Endothelial cell of umbilical vein (primary cell): ENCODE measurements at regions not wholly inside any gene's neighbourhood (a gene's known extent, or its start where the extent isn't known, plus 50 kb on each side); places are given as distances from the start of the nearest gene placed in this dataset.
A peak's percentile ranks its signal among the peaks of the same experiment; 100 is the strongest.

Experiments
- BruUV-seq: library from RNA; stranded (reverse); fragments of 400-500 nt; replicated peaks from 2 replicates; lab custom pipeline; 2021; lab: Mats Ljungman, UMichigan
- CTCF ChIA-PET: fragments of 300-600, 350-600 bp; sonication (Branson Sonifier 250); formaldehyde crosslinking; loops from one replicate; lab custom pipeline; 2021; ENCODE audit warnings: antibody characterized with exemption, inconsistent platforms; lab: Charles Lee
- POLR2A ChIA-PET: fragments of 300-600, 350-600 bp; sonication (Branson Sonifier 250); formaldehyde crosslinking; loops from one replicate; lab custom pipeline; 2021; ENCODE audit warnings: antibody characterized with exemption, inconsistent platforms; lab: Charles Lee
- DNase-seq: peaks from one replicate; pipeline ENCODE4 v3.0.0-alpha.2; 2011; ENCODE audit warnings: low read depth, low spot score
- FAIRE-seq: peaks from 2 replicates; lab custom pipeline; 2011; peaks lifted over from hg19 to GRCh38; lab: Jason Lieb, UNC
- H2AFZ ChIP-seq: 2 replicates; pipeline ENCODE4 v1.6.0; 2012; ENCODE audit warnings: low read depth, low read length, control low read depth, inconsistent platforms
- H3K27ac ChIP-seq: 2 replicates; pipeline ENCODE4 v1.5.1; 2011; ENCODE audit warnings: low read depth, mild to moderate bottlenecking, control low read depth, low read length, moderate library complexity; ENCODE audit not compliant: insufficient read depth
- H3K27me3 ChIP-seq, 2 experiments: 2 replicates each; pipeline versions ENCODE4 v1.6.0 to v1.6.1; 2011; ENCODE audit warnings: low read length in 2 of 2, mixed read lengths in 1 of 2; ENCODE audit not compliant: control insufficient read depth in 2 of 2, insufficient read depth in 2 of 2
- H3K36me3 ChIP-seq, 2 experiments: 2 replicates in 1 of 2; 3 replicates in 1 of 2; pipeline ENCODE4 v1.5.1; 2011; ENCODE audit warnings: low read length in 2 of 2, mild to moderate bottlenecking in 1 of 2, moderate library complexity in 1 of 2; ENCODE audit not compliant: control insufficient read depth in 2 of 2, insufficient read depth in 2 of 2; ENCODE audit errors: extremely low read depth in 1 of 2
- H3K4me1 ChIP-seq: 3 replicates; pipeline ENCODE4 v1.5.1; 2011; ENCODE audit warnings: mild to moderate bottlenecking, low read length; ENCODE audit not compliant: control insufficient read depth, insufficient read depth; ENCODE audit errors: extremely low read depth
- H3K4me2 ChIP-seq: 2 replicates; pipeline ENCODE4 v1.6.1; 2011; ENCODE audit warnings: low read length, control low read depth, mixed read lengths; ENCODE audit not compliant: insufficient read depth
- H3K4me3 ChIP-seq, 3 experiments: fragments of 200-600 bp in 1 of 3; sonication (generic), shearing (Covaris generic) in 1 of 3; replicated peaks in 1 of 3; 2 replicates each; pipeline ENCODE4 v1.5.1; 2011 to 2016; ENCODE audit warnings: control low read depth in 3 of 3, low read length in 3 of 3, mild to moderate bottlenecking in 2 of 3, inconsistent platforms in 1 of 3, low read depth in 1 of 3, moderate library complexity in 1 of 3; ENCODE audit not compliant: insufficient read depth in 1 of 3
- H3K79me2 ChIP-seq: 2 replicates; pipeline ENCODE4 v1.6.0; 2012; ENCODE audit warnings: low read length, inconsistent platforms; ENCODE audit not compliant: control insufficient read depth, insufficient read depth
- H3K9ac ChIP-seq: replicated peaks from 2 replicates; pipeline ENCODE3; 2011; ENCODE audit warnings: low read length, control low read depth; ENCODE audit not compliant: insufficient read depth; ENCODE audit errors: extremely low read depth
- H3K9me1 ChIP-seq: replicated peaks from 3 replicates; pipeline ENCODE4 v1.6.0; 2011; ENCODE audit warnings: mild to moderate bottlenecking, low read length; ENCODE audit not compliant: control insufficient read depth, insufficient read depth; ENCODE audit errors: extremely low read depth
- H3K9me3 ChIP-seq: replicated peaks from 2 replicates; pipeline ENCODE4 v1.5.1; 2012; ENCODE audit warnings: low read length, inconsistent platforms; ENCODE audit not compliant: control insufficient read depth, insufficient read depth
- H4K20me1 ChIP-seq: replicated peaks from 2 replicates; pipeline ENCODE3; 2011; ENCODE audit warnings: mild to moderate bottlenecking, low read length; ENCODE audit not compliant: control insufficient read depth, insufficient read depth; ENCODE audit errors: extremely low read depth
- EZH2 ChIP-seq: IDR thresholded peaks from 2 replicates; pipeline ENCODE4 v1.6.1; 2012; ENCODE audit warnings: borderline replicate concordance, low read depth, mild to moderate bottlenecking, moderate library complexity, low read length, inconsistent platforms; ENCODE audit not compliant: severe bottlenecking
- FOS ChIP-seq: IDR thresholded peaks from 2 replicates; pipeline ENCODE4 v1.6.1; 2011; ENCODE audit warnings: mild to moderate bottlenecking, low read length, moderate library complexity, borderline replicate concordance; ENCODE audit not compliant: insufficient read depth
- GATA2 ChIP-seq: IDR thresholded peaks from 2 replicates; pipeline ENCODE4 v1.7.0; 2011; ENCODE audit warnings: low read depth, mild to moderate bottlenecking, moderate library complexity, mixed read lengths, low read length; ENCODE audit not compliant: insufficient read length, insufficient read depth
- JUN ChIP-seq: IDR thresholded peaks from 2 replicates; pipeline ENCODE4 v1.6.1; 2011; ENCODE audit warnings: borderline replicate concordance, low read depth; ENCODE audit not compliant: insufficient read length, insufficient read depth
- MYC ChIP-seq: IDR thresholded peaks from one replicate; pipeline ENCODE4 v1.6.1; 2011; ENCODE audit warnings: mild to moderate bottlenecking, low read depth, low read length
- POLR2A ChIP-seq: IDR thresholded peaks from 2 replicates; pipeline ENCODE4 v1.6.1; 2012; ENCODE audit warnings: low read depth, mild to moderate bottlenecking, control low read depth, low read length
- POLR2AphosphoS5 ChIP-seq: IDR thresholded peaks from 2 replicates; pipeline ENCODE4 v1.6.1; 2012; ENCODE audit warnings: low read depth, mild to moderate bottlenecking, control low read depth, low read length, moderate library complexity; ENCODE audit not compliant: insufficient read depth
- dilution Hi-C: fragments of 300-500 bp; cut with MboI; formaldehyde crosslinking; loops from one replicate; pipeline ENCODE4 v1.15.0; 2019; ENCODE audit warnings: low sequenced_read_pairs; ENCODE audit not compliant: extremely low pct_ligation_motif_present
- intact Hi-C: fragments of 100-400 bp; cut with micrococcal nuclease; formaldehyde crosslinking; loops from one replicate; pipeline ENCODE4 v1.10.0; 2022
- TF ChIP-seq, protein P1 (sequence below): IDR thresholded peaks from 2 replicates; pipeline ENCODE4 v1.6.1; 2011; ENCODE audit not compliant: insufficient read depth, insufficient read length
- TF ChIP-seq, protein P2 (sequence below), 2 donors: IDR thresholded peaks; 1 replicate in 1 of 2; 2 replicates in 1 of 2; pipeline ENCODE4 v1.5.1; 2011; ENCODE audit warnings: low read length in 2 of 2, mild to moderate bottlenecking in 2 of 2, moderate library complexity in 2 of 2, control low read depth in 1 of 2, inconsistent platforms in 1 of 2, low read depth in 1 of 2; ENCODE audit not compliant: insufficient read depth in 1 of 2; ENCODE audit errors: extremely low read depth in 1 of 2

DNA sequence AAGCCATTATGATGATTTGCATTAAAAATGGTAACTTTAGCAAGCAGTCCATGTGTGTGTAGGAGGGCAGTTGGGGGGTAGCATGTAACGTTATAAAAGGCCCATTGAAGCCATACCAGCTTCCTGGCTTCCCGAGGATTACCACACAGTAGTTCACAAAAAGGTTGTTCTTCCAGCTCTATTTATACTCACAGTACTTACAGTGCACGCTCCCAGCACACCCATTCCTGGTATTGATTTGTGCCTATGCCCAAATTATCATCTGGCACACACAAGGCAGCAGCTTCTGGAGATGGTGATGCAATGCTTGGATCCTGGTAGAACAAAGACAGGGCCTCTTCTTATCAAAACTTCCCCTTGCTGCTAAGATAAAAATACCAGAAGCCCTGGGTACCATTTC lies 436.8 kb downstream of the HAO1 start:
- H3K27me3 ChIP-seq, result no peaks in the 10 kb centered on the region
- BruUV-seq, result no TSS peak
- TF ChIP-seq, protein P1, sequence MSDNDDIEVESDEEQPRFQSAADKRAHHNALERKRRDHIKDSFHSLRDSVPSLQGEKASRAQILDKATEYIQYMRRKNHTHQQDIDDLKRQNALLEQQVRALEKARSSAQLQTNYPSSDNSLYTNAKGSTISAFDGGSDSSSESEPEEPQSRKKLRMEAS, result no peak
- TF ChIP-seq FOS (no peak), MYC (no peak), POLR2AphosphoS5 (no peak), GATA2 (no peak), POLR2A (no peak), JUN (no peak), EZH2 (no peak)
- TF ChIP-seq, protein P2, sequence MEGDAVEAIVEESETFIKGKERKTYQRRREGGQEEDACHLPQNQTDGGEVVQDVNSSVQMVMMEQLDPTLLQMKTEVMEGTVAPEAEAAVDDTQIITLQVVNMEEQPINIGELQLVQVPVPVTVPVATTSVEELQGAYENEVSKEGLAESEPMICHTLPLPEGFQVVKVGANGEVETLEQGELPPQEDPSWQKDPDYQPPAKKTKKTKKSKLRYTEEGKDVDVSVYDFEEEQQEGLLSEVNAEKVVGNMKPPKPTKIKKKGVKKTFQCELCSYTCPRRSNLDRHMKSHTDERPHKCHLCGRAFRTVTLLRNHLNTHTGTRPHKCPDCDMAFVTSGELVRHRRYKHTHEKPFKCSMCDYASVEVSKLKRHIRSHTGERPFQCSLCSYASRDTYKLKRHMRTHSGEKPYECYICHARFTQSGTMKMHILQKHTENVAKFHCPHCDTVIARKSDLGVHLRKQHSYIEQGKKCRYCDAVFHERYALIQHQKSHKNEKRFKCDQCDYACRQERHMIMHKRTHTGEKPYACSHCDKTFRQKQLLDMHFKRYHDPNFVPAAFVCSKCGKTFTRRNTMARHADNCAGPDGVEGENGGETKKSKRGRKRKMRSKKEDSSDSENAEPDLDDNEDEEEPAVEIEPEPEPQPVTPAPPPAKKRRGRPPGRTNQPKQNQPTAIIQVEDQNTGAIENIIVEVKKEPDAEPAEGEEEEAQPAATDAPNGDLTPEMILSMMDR (IDR thresholded peaks at IDR 0.05; ENCODE audit: extremely low read depth in 1 of 2, insufficient read depth in 1 of 2, low read depth in 1 of 2, low read length in 2 of 2), result no peak

More for the DNA sequence above, 436.8 kb downstream of the HAO1 start:
- peaks cover 8% of the 10 kb centered on the region for H3K4me1 ChIP-seq
- CTCF ChIA-PET, result interaction anchor here (1.7 kb wide), 1 partner anchor 356 kb away, joined by 5 read pairs; no protein-coding TSS in a partner anchor
- no peaks in the 10 kb centered on the region for H4K20me1 ChIP-seq
- H3K4me3 ChIP-seq, result no peak overlapping the region
- H3K27ac ChIP-seq, result no peak overlapping the region
- dilution Hi-C loops (no loop called here), intact Hi-C loops (no loop called here)
- H3K9me1 ChIP-seq, result no peaks in the 10 kb centered on the region
- FAIRE-seq (no peak), DNase-seq (no peak)
- H3K9ac ChIP-seq, result no peak overlapping the region
- POLR2A ChIA-PET, result no interaction called here
- H2AFZ ChIP-seq, result peak overlapping the region; percentile 59
- no peaks in the 10 kb centered on the region for H3K79me2 ChIP-seq
- no peak overlapping the region for H3K4me2 ChIP-seq
- H3K36me3 ChIP-seq, result no peaks in the 10 kb centered on the region
- no peaks in the 10 kb centered on the region for H3K9me3 ChIP-seq
